ENCODE measurements at regions not wholly inside any gene's neighbourhood (a gene's known extent, or its start where the extent isn't known, plus 50 kb on each side); places are given as distances from the start of the nearest gene placed in this dataset.

DNA sequence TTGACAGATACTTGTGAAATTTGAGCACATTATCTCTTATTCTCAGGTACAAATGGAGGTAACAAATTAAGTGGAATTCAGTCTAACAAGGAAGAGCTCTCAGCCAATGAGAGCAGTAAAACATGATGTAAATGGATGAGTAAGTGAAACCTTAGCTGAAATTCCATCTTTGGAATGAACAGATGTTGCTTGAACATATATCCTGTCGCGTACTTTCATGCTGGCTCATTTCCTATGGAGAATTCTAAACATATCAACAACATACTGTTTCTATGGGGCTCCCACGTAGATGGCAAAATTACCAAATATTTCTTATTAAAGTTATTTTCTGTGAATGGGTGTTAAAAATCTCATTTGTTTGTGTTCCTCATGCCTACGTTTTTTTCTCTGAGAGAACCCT lies 256.3 kb upstream of the LINC00305 start:
- TF ChIP-seq CTCF (IDR thresholded peaks at IDR 0.05), result no peak
- no peak for TF ChIP-seq ZFX (IDR thresholded peaks at IDR 0.05; ENCODE audit: borderline replicate concordance)

Measured in 22Rv1 (cell line).